Muscle of back (tissue), 3 donors: ENCODE measurements at regions not wholly inside any gene's neighbourhood (a gene's known extent, or its start where the extent isn't known, plus 50 kb on each side); places are given as distances from the start of the nearest gene placed in this dataset.
"Not testable (repeated sequence)": the region's sequence is repeated elsewhere in the genome, so short reads cannot be mapped to it uniquely, and the experiment has no call there.

Experiments used
- DNase-seq, 3 donors: peaks; one replicate each; pipeline versions ENCODE4 v3.0.0 to v3.0.0-alpha.2; 2013

GRCh38 chr2:183798535-183798934, 674.3 kb downstream of the NUP35 start:
- no peak for DNase-seq

- DNase-seq = no peak
Measured at GRCh38 chr2:183799761-183800160, 675.5 kb downstream of the NUP35 start.

GRCh38 chr2:183803596-183803995, 679.4 kb downstream of the NUP35 start:
- DNase-seq = no peak

GRCh38 chr2:183807870-183808269, 683.6 kb downstream of the NUP35 start:
- no peak for DNase-seq

GRCh38 chr2:183809404-183809803, 685.2 kb downstream of the NUP35 start:
- DNase-seq = no peak

- DNase-seq = no peak
Measured at GRCh38 chr2:183811281-183811680, 687.0 kb downstream of the NUP35 start.

- DNase-seq = no peak
Measured at GRCh38 chr2:183812091-183812490, 687.8 kb downstream of the NUP35 start.

- no peak for DNase-seq
Measured at GRCh38 chr2:183825710-183826109, 701.5 kb downstream of the NUP35 start.

- DNase-seq = no peak
Measured at GRCh38 chr2:183829931-183830330, 705.7 kb downstream of the NUP35 start.

GRCh38 chr2:183837157-183837556, 712.9 kb downstream of the NUP35 start:
- DNase-seq = no peak

GRCh38 chr2:183838295-183838694, 714.1 kb downstream of the NUP35 start:
- no peak for DNase-seq

GRCh38 chr2:183840061-183840584, 715.9 kb downstream of the NUP35 start:
- DNase-seq = peak in 1 of 3 donors; percentile 0

GRCh38 chr2:183849826-183850225, 725.6 kb downstream of the NUP35 start:
- not testable (repeated sequence) for DNase-seq

GRCh38 chr2:183859129-183859528, 734.9 kb downstream of the NUP35 start:
- no peak for DNase-seq

GRCh38 chr2:183866666-183867065, 731.7 kb upstream of the ZNF804A start:
- no peak for DNase-seq

GRCh38 chr2:183867206-183867605, 731.1 kb upstream of the ZNF804A start:
- DNase-seq = no peak

GRCh38 chr2:183868153-183868552, 730.2 kb upstream of the ZNF804A start:
- peak; percentile 4 to 19 (median 12) for DNase-seq

GRCh38 chr2:183868707-183869106, 729.6 kb upstream of the ZNF804A start:
- DNase-seq = peak in 1 of 3 donors; percentile 25

GRCh38 chr2:183872131-183872530, 726.2 kb upstream of the ZNF804A start:
- no peak for DNase-seq

GRCh38 chr2:183881978-183882377, 716.4 kb upstream of the ZNF804A start:
- DNase-seq = no peak

GRCh38 chr2:183892315-183892941, 705.9 kb upstream of the ZNF804A start:
- no peak for DNase-seq

- DNase-seq = no peak
Measured at GRCh38 chr2:183898641-183899040, 699.7 kb upstream of the ZNF804A start.

- DNase-seq = no peak
Measured at GRCh38 chr2:183901931-183902330, 696.4 kb upstream of the ZNF804A start.

- DNase-seq = no peak
Measured at GRCh38 chr2:183903026-183903425, 695.3 kb upstream of the ZNF804A start.
